Neutrophil (primary cell): ENCODE measurements at regions not wholly inside any gene's neighbourhood (a gene's known extent, or its start where the extent isn't known, plus 50 kb on each side); places are given as distances from the start of the nearest gene placed in this dataset.

Experiments
- H3K27ac ChIP-seq: fragments of 200-600 bp; sonication (generic); 2 replicates; pipeline ENCODE4 v1.5.1; 2016; ENCODE audit warnings: mild to moderate bottlenecking, moderate library complexity
- H3K27me3 ChIP-seq: fragments of 200-600 bp; sonication (generic); 2 replicates; pipeline ENCODE4 v1.6.0; 2016; ENCODE audit warnings: mild to moderate bottlenecking
- H3K36me3 ChIP-seq: fragments of 200-600 bp; sonication (generic); 2 replicates; pipeline ENCODE4 v1.5.1; 2017
- H3K4me1 ChIP-seq, 2 experiments: fragments of 200-600 bp in 1 of 2; sonication (generic) in 1 of 2; 1 replicate in 1 of 2; 2 replicates in 1 of 2; pipeline versions ENCODE4 v1.5.1 to v1.6.1; 2013 to 2016; ENCODE audit warnings: low read depth in 1 of 2, low read length in 1 of 2, mild to moderate bottlenecking in 1 of 2, moderate library complexity in 1 of 2; ENCODE audit not compliant: control insufficient read depth in 1 of 2, insufficient read depth in 1 of 2
- H3K4me3 ChIP-seq, 2 experiments: fragments of 200-600 bp in 1 of 2; sonication (generic) in 1 of 2; 1 replicate in 1 of 2; 2 replicates in 1 of 2; pipeline ENCODE4 v1.5.1; 2013 to 2016; ENCODE audit warnings: low read depth in 1 of 2, low read length in 1 of 2, mild to moderate bottlenecking in 1 of 2, moderate library complexity in 1 of 2
- H3K9me3 ChIP-seq: fragments of 200-600 bp; sonication (generic); 2 replicates; pipeline ENCODE4 v1.5.1; 2016
- CTCF ChIP-seq: fragments of 200-600 bp; sonication (generic); IDR thresholded peaks from 2 replicates; pipeline ENCODE4 v1.5.1; 2016; ENCODE audit warnings: antibody characterized with exemption

GRCh38 chr9:18422296-18423036 lies 51.5 kb upstream of the ADAMTSL1 start:
- no peaks in the 10 kb centered on the region for H3K4me1 ChIP-seq
- H3K4me3 ChIP-seq, result no peak overlapping the region
- no peaks in the 10 kb centered on the region for H3K27me3 ChIP-seq
- no peak for TF ChIP-seq CTCF
- H3K36me3 ChIP-seq, result no peaks in the 10 kb centered on the region
- no peaks in the 10 kb centered on the region for H3K9me3 ChIP-seq
- H3K27ac ChIP-seq, result no peak overlapping the region

DNA sequence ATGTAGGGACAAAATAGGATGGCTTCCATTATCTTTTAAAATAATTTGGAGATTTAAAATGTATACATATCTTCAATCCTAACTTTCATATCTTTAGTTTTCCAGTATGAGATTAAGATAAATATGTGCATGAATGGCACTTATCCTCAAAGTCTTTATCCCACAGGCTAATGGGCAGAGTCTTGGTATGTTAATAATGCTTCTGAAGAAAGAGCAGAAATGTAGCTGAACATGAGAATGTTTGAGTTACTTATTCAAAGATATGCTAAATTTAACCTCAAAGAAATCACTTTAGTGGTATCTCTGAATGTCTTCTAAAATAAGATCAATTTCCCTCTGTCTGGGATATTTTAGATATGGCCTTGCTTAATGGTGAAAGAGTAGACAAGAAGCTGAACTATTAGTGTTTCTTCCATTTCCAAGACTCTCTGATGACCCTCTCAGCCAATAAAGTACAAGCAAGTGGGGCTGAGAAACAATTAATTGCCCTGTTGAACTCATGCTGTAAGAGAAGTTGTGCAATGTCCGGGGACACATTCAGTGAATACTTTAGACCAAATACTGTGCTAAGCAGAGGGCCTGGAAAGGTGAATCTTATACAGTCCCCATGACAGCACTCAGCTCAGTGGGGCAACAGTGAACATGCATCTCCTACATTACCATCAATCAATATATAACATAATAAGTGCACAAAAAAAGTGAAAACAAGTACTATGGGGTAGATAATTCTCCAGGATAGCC lies 50.0 kb upstream of the ADAMTSL1 start:
- Histone ChIP-seq H3K4me3 (no peak overlapping the region), H3K9me3 (no peaks in the 10 kb centered on the region), H3K36me3 (no peaks in the 10 kb centered on the region), H3K27me3 (no peaks in the 10 kb centered on the region), H3K4me1 (no peaks in the 10 kb centered on the region), H3K27ac (no peak overlapping the region)
- TF ChIP-seq CTCF, result no peak
